GM12878 (cell line): ENCODE measurements at regions not wholly inside any gene's neighbourhood (a gene's known extent, or its start where the extent isn't known, plus 50 kb on each side); places are given as distances from the start of the nearest gene placed in this dataset.

ENCODE experiments used
- ATAC-seq: fragments of 200-7000 bp; cut with Tn5 transposase; 3 replicates; pipeline ENCODE4 v1.9.1; 2020; ENCODE audit warnings: mild to moderate bottlenecking, moderate library complexity
- BruUV-seq: library from RNA; stranded (reverse); fragments of 400-500 nt; replicated peaks from 2 replicates; lab custom pipeline; 2021; lab: Mats Ljungman, UMichigan
- CTCF ChIA-PET: fragments of 300-600 bp; sonication (Branson Sonifier 250); formaldehyde crosslinking; extraction: SDS; loops from one replicate; lab custom pipeline; 2021; ENCODE audit warnings: inconsistent platforms; lab: Yijun Ruan, JAX
- POLR2A ChIA-PET: fragments of 350-600 bp; formaldehyde crosslinking; extraction: SDS; loops from one replicate; lab custom pipeline; 2021; ENCODE audit warnings: inconsistent platforms; lab: Charles Lee
- RAD21 ChIA-PET: fragments of 300-600 bp; sonication (Branson Sonifier 250); formaldehyde crosslinking; loops from one replicate; lab custom pipeline; 2023; ENCODE audit warnings: antibody characterized with exemption; ENCODE audit not compliant: unreplicated experiment; lab: Charles Lee
- SMC1A ChIA-PET: fragments of 300-600 bp; sonication (Branson Sonifier 250); formaldehyde crosslinking; loops from one replicate; lab custom pipeline; 2023; ENCODE audit not compliant: unreplicated experiment, uncharacterized antibody; lab: Charles Lee
- DNase-seq: peaks from one replicate; pipeline ENCODE4 v3.0.0-alpha.2; 2011; ENCODE audit warnings: low read depth, low spot score
- FAIRE-seq: peaks from 3 replicates; lab custom pipeline; 2011; peaks lifted over from hg19 to GRCh38; lab: Jason Lieb, UNC
- H2AFZ ChIP-seq: 2 replicates; pipeline ENCODE4 v1.6.0; 2011; ENCODE audit warnings: low read depth, low read length, control low read depth; ENCODE audit not compliant: control insufficient read depth
- H3K27ac ChIP-seq: 2 replicates; pipeline ENCODE4 v1.5.1; 2011; ENCODE audit warnings: control low read depth; ENCODE audit not compliant: control insufficient read depth, insufficient read depth
- H3K27me3 ChIP-seq, 2 experiments: replicated peaks in 1 of 2; 2 replicates each; pipeline versions ENCODE4 v1.6.0 to v1.6.1; 2011; ENCODE audit warnings: low read length in 1 of 2; ENCODE audit not compliant: control insufficient read depth in 2 of 2, insufficient read depth in 2 of 2
- H3K36me3 ChIP-seq, 2 experiments: 2 replicates each; pipeline ENCODE4 v1.5.1; 2011; ENCODE audit warnings: low read length in 1 of 2; ENCODE audit not compliant: control insufficient read depth in 2 of 2, insufficient read depth in 2 of 2
- H3K4me1 ChIP-seq: 2 replicates; pipeline ENCODE4 v1.6.1; 2011; ENCODE audit warnings: mild to moderate bottlenecking, low read length, moderate library complexity, mixed read lengths; ENCODE audit not compliant: control insufficient read depth, insufficient read depth
- H3K4me2 ChIP-seq: 2 replicates; pipeline ENCODE4 v1.6.0; 2011; ENCODE audit warnings: control low read depth; ENCODE audit not compliant: control insufficient read depth, insufficient read depth
- H3K4me3 ChIP-seq: fragments of 200-600 bp; sonication (generic); 2 replicates; pipeline ENCODE4 v1.5.1; 2016
- H3K79me2 ChIP-seq: 2 replicates; pipeline ENCODE4 v1.6.0; 2011; ENCODE audit warnings: low read length; ENCODE audit not compliant: control insufficient read depth, insufficient read depth
- H3K9ac ChIP-seq: 2 replicates; pipeline ENCODE4 v1.8.0; 2011; ENCODE audit warnings: low read length, control low read depth, mixed read lengths; ENCODE audit not compliant: control insufficient read depth, insufficient read depth
- H3K9me3 ChIP-seq: replicated peaks from 3 replicates; pipeline ENCODE4 v1.5.1; 2011; ENCODE audit warnings: mild to moderate bottlenecking, low read length; ENCODE audit not compliant: control insufficient read depth, insufficient read depth
- H4K20me1 ChIP-seq: 2 replicates; pipeline ENCODE4 v1.6.0; 2011; ENCODE audit not compliant: control insufficient read depth, insufficient read depth
- BCL11A ChIP-seq: IDR thresholded peaks from 2 replicates; pipeline ENCODE4 v1.6.1; 2011; ENCODE audit warnings: low read depth, low read length
- CBX3 ChIP-seq: fragments of 200-600 bp; sonication (generic); IDR thresholded peaks from 2 replicates; pipeline ENCODE4 v1.6.1; 2016; ENCODE audit warnings: low read depth, borderline replicate concordance
- CBX5 ChIP-seq: sonication (generic); IDR thresholded peaks from 2 replicates; pipeline ENCODE4 v1.6.1; 2016; ENCODE audit warnings: low read depth, moderate library complexity, mild to moderate bottlenecking, inconsistent platforms
- CHD4 ChIP-seq: fragments of 200-600 bp; sonication (generic); IDR thresholded peaks from 2 replicates; pipeline ENCODE4 v1.6.1; 2016; ENCODE audit warnings: mild to moderate bottlenecking
- FOS ChIP-seq: IDR thresholded peaks from 3 replicates; pipeline ENCODE4 v1.6.1; 2011; ENCODE audit warnings: borderline replicate concordance; ENCODE audit not compliant: insufficient read length; ENCODE audit errors: extremely low read depth
- HCFC1 ChIP-seq: fragments of 150-350 bp; IDR thresholded peaks from 2 replicates; pipeline ENCODE4 v1.6.1; 2014; ENCODE audit warnings: low read length
- IKZF1 ChIP-seq: fragments of 450-650 bp; conservative IDR thresholded peaks from 2 replicates; pipeline ENCODE4 v1.6.1; 2017; ENCODE audit warnings: antibody characterized with exemption, mild to moderate bottlenecking
- JUND ChIP-seq: IDR thresholded peaks from 2 replicates; pipeline ENCODE4 v1.6.1; 2012; ENCODE audit warnings: low read depth, mild to moderate bottlenecking, low read length, improper control_type of control experiment, moderate library complexity
- NFYB ChIP-seq: IDR thresholded peaks from 2 replicates; pipeline ENCODE4 v1.6.1; 2011; ENCODE audit warnings: low read depth, mild to moderate bottlenecking, low read length, improper control_type of control experiment, moderate library complexity; ENCODE audit not compliant: insufficient read depth
- NR2C2 ChIP-seq: IDR thresholded peaks from 2 replicates; pipeline ENCODE4 v1.6.1; 2011; ENCODE audit warnings: borderline replicate concordance, low read depth; ENCODE audit not compliant: control insufficient read depth, insufficient read length
- NR2F1 ChIP-seq: fragments of 450-650 bp; conservative IDR thresholded peaks from 2 replicates; pipeline ENCODE4 v1.6.1; 2017; ENCODE audit warnings: mild to moderate bottlenecking
- RB1 ChIP-seq: fragments of 450-650 bp; formaldehyde crosslinking; IDR thresholded peaks from 2 replicates; pipeline ENCODE4 v1.6.1; 2017; ENCODE audit warnings: mild to moderate bottlenecking, borderline replicate concordance
- SP1 ChIP-seq: IDR thresholded peaks from one replicate; pipeline ENCODE4 v1.6.1; 2011; ENCODE audit warnings: low read depth, low read length
- SRF ChIP-seq, 2 experiments: IDR thresholded peaks; 2 replicates each; pipeline ENCODE4 v1.6.1; 2011; ENCODE audit warnings: low read depth in 2 of 2, low read length in 2 of 2, mild to moderate bottlenecking in 1 of 2, moderate library complexity in 1 of 2
- STAT1 ChIP-seq: fragments of 450-650 bp; conservative IDR thresholded peaks from 2 replicates; pipeline ENCODE4 v1.6.1; 2014; ENCODE audit warnings: antibody characterized with exemption, mild to moderate bottlenecking
- TARDBP ChIP-seq: IDR thresholded peaks from 2 replicates; pipeline ENCODE4 v1.6.1; 2016; ENCODE audit warnings: borderline replicate concordance
- TCF7 ChIP-seq: IDR thresholded peaks from 2 replicates; pipeline ENCODE4 v1.6.1; 2014; ENCODE audit warnings: antibody characterized with exemption, borderline replicate concordance
- WRNIP1 ChIP-seq: IDR thresholded peaks from 2 replicates; pipeline ENCODE4 v1.6.1; 2011; ENCODE audit warnings: low read depth, low read length, improper control_type of control experiment, borderline replicate concordance
- WGBS: methylation state at CpG from one replicate; pipeline ENCODE4 v1.1.6; 2016; ENCODE audit warnings: low lambda C conversion rate; ENCODE audit not compliant: insufficient replicate concordance, insufficient coverage; ENCODE audit errors: missing lambda C conversion rate; 5-methylcytosine and 5-hydroxymethylcytosine counted together
- in situ Hi-C: fragments of 300-500 bp; cut with MboI; formaldehyde crosslinking; loops from 9 replicates; pipeline ENCODE4 v1.14.3; 2018; ENCODE audit warnings: mixed read lengths
- intact Hi-C: fragments of 100-400 bp; cut with micrococcal nuclease; formaldehyde crosslinking; loops from one replicate; pipeline ENCODE4 v1.14.2; 2022; ENCODE audit not compliant: unreplicated experiment
- TF ChIP-seq, protein P1 (sequence below): IDR thresholded peaks from 2 replicates; pipeline ENCODE4 v1.6.1; 2011; ENCODE audit warnings: borderline replicate concordance, low read depth, mild to moderate bottlenecking, moderate library complexity, low read length; ENCODE audit not compliant: insufficient read depth, poor library complexity, severe bottlenecking
- TF ChIP-seq, protein P2 (sequence below): IDR thresholded peaks from 2 replicates; pipeline ENCODE4 v1.6.1; 2012; ENCODE audit warnings: low read length, inconsistent platforms

DNA sequence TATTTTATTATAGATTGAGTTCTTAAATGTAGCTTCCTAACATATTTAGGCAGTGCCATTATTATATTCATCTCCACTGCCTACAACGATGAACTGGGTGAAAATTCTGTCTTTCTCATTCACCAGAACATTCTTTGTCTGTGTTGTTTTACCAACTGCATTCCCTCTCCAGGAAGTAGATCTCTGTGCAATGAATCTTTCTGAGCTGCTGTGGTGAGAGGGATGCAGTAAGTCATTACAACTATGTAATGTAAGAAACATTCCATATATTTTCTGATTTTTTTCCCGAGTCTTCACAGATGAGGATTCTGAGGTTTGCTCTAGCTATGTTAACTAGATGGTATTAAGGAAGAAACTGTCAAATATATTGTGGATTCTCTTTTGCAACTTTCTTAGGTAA, 811.9 kb upstream of the PCDH7 start (continued):
- TF ChIP-seq SRF (IDR thresholded peaks at IDR 0.05; ENCODE audit: low read depth in 2 of 2, low read length in 2 of 2) (no peak), RB1 (no peak), JUND (no peak)
- TF ChIP-seq, protein P1, sequence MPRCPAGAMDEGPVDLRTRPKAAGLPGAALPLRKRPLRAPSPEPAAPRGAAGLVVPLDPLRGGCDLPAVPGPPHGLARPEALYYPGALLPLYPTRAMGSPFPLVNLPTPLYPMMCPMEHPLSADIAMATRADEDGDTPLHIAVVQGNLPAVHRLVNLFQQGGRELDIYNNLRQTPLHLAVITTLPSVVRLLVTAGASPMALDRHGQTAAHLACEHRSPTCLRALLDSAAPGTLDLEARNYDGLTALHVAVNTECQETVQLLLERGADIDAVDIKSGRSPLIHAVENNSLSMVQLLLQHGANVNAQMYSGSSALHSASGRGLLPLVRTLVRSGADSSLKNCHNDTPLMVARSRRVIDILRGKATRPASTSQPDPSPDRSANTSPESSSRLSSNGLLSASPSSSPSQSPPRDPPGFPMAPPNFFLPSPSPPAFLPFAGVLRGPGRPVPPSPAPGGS: no peak

DNA sequence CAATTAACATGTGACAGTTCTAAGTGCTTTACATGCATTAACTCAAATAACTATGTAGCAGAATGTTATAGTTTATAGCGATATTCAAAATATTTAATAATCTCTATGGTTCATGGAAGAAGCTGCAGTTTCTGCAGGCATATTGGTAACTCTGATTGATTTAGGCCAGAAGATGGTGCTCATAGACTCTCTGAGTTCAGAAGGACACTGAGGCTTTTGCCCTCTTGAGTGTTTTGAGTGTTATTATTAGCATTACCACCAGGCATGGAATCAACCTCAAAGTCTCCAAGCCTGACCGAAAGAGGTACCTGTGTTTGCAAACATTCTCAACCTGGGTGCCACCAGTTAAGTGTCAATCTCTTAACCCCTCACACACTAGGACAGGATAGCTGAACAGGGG, 792.3 kb upstream of the PCDH7 start:
- Histone ChIP-seq H3K4me2 (no peak overlapping the region), H3K4me3 (no peak overlapping the region), H3K9ac (no peak overlapping the region), H3K79me2 (no peaks in the 10 kb centered on the region), H3K4me1 (no peaks in the 10 kb centered on the region), H3K36me3 (no peaks in the 10 kb centered on the region), H3K9me3 (no peaks in the 10 kb centered on the region), H3K27ac (no peak overlapping the region), H4K20me1 (no peaks in the 10 kb centered on the region), H3K27me3 (no peaks in the 10 kb centered on the region), H2AFZ (no peak overlapping the region)
- TF ChIP-seq IKZF1 (no peak), NFYB (no peak), SP1 (no peak), WRNIP1 (no peak), BCL11A (no peak), CHD4 (no peak), NR2F1 (no peak), FOS (no peak), TARDBP (no peak), HCFC1 (no peak), TCF7 (no peak), CBX5 (no peak), CBX3 (no peak), NR2C2 (no peak), STAT1 (no peak)
- TF ChIP-seq, protein P2, sequence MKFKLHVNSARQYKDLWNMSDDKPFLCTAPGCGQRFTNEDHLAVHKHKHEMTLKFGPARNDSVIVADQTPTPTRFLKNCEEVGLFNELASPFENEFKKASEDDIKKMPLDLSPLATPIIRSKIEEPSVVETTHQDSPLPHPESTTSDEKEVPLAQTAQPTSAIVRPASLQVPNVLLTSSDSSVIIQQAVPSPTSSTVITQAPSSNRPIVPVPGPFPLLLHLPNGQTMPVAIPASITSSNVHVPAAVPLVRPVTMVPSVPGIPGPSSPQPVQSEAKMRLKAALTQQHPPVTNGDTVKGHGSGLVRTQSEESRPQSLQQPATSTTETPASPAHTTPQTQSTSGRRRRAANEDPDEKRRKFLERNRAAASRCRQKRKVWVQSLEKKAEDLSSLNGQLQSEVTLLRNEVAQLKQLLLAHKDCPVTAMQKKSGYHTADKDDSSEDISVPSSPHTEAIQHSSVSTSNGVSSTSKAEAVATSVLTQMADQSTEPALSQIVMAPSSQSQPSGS: no peak
- in situ Hi-C loops (no loop called here), intact Hi-C loops (no loop called here)
- ATAC-seq (no peak), DNase-seq (no peak), FAIRE-seq (no peak)
- ChIA-PET RAD21 (no interaction called here), POLR2A (no interaction called here), CTCF (no interaction called here), SMC1A (no interaction called here)
- no TSS peak for BruUV-seq
- WGBS: 37% methylated on average over 2 of the region's 2 CpGs
